ENCODE measurements at regions not wholly inside any gene's neighbourhood (a gene's known extent, or its start where the extent isn't known, plus 50 kb on each side); places are given as distances from the start of the nearest gene placed in this dataset.

GRCh38 chr5:174489920-174490597, 234.3 kb upstream of the MSX2 start:
- Histone ChIP-seq H3K36me3 (no peaks in the 10 kb centered on the region), H3K27ac (no peak overlapping the region), H3K4me1 (ENCODE audit: insufficient read depth) (no peaks in the 10 kb centered on the region), H3K4me3 (no peak overlapping the region), H3K9me3 (no peaks in the 10 kb centered on the region), H3K27me3 (no peaks in the 10 kb centered on the region)
- no peak for TF ChIP-seq CTCF (IDR thresholded peaks at IDR 0.05)
- no peak for TF ChIP-seq EP300 (IDR thresholded peaks at IDR 0.05)
- no peak for TF ChIP-seq POLR2A (IDR thresholded peaks at IDR 0.05)
- intact Hi-C loops (cut with DNase I) = no loop called here
- 53 to 65% (median 54%) methylated on average over 9 of the region's 9 CpGs for WGBS, 3 donors
- DNase-seq = no peak

- intact Hi-C loops (cut with DNase I) = no loop called here
- 44 to 53% (median 44%) methylated on average over 4 of the region's 4 CpGs for WGBS, 3 donors
These were observed 233.7 kb upstream of the MSX2 start for GRCh38 chr5:174490728-174491127.

GRCh38 chr5:174491265-174491664, 233.1 kb upstream of the MSX2 start:
- no peaks in the 10 kb centered on the region for H3K36me3 ChIP-seq
- no peaks in the 10 kb centered on the region for H3K9me3 ChIP-seq
- no peak overlapping the region for H3K4me3 ChIP-seq
- 65 to 78% (median 68%) methylated on average over 5 of the region's 5 CpGs for WGBS, 3 donors
- no peaks in the 10 kb centered on the region for H3K27me3 ChIP-seq
- no peaks in the 10 kb centered on the region for H3K4me1 ChIP-seq (ENCODE audit: insufficient read depth)
- intact Hi-C loops (cut with DNase I) = no loop called here
- H3K27ac ChIP-seq = no peak overlapping the region
- no peak for DNase-seq
- TF ChIP-seq EP300 (IDR thresholded peaks at IDR 0.05) (no peak), CTCF (IDR thresholded peaks at IDR 0.05) (no peak), POLR2A (IDR thresholded peaks at IDR 0.05) (no peak)

More at GRCh38 chr5:174490728-174491127, 233.7 kb upstream of the MSX2 start:
- no peak overlapping the region for H3K27ac ChIP-seq
- no peak overlapping the region for H3K4me3 ChIP-seq
- H3K9me3 ChIP-seq = no peaks in the 10 kb centered on the region
- H3K36me3 ChIP-seq = no peaks in the 10 kb centered on the region
- no peak for TF ChIP-seq POLR2A (IDR thresholded peaks at IDR 0.05)
- no peak for TF ChIP-seq EP300 (IDR thresholded peaks at IDR 0.05)
- TF ChIP-seq CTCF (IDR thresholded peaks at IDR 0.05) = no peak
- DNase-seq = no peak
- H3K27me3 ChIP-seq = no peaks in the 10 kb centered on the region
- no peaks in the 10 kb centered on the region for H3K4me1 ChIP-seq (ENCODE audit: insufficient read depth)

- no peak for DNase-seq
- Histone ChIP-seq H3K27me3 (no peaks in the 10 kb centered on the region), H3K36me3 (no peaks in the 10 kb centered on the region), H3K4me1 (ENCODE audit: insufficient read depth) (no peaks in the 10 kb centered on the region), H3K27ac (no peak overlapping the region), H3K9me3 (no peaks in the 10 kb centered on the region), H3K4me3 (no peak overlapping the region)
- TF ChIP-seq POLR2A (IDR thresholded peaks at IDR 0.05) (no peak), CTCF (IDR thresholded peaks at IDR 0.05) (no peak), EP300 (IDR thresholded peaks at IDR 0.05) (no peak)
- WGBS, 3 donors = 70 to 72% (median 71%) methylated on average over 4 of the region's 4 CpGs
- intact Hi-C loops (cut with DNase I) = no loop called here
These were observed 232.5 kb upstream of the MSX2 start for GRCh38 chr5:174491761-174492350.
